GM19023 (cell line): ENCODE measurements at regions not wholly inside any gene's neighbourhood (a gene's known extent, or its start where the extent isn't known, plus 50 kb on each side); places are given as distances from the start of the nearest gene placed in this dataset.

Source experiments
- ATAC-seq: cut with Tn5 transposase; IDR thresholded peaks from one replicate; pipeline ENCODE4 v1.9.1; 2021; ENCODE audit warnings: mild to moderate bottlenecking, moderate library complexity; ENCODE audit not compliant: unreplicated experiment

- ATAC-seq = no peak
These were observed 164.9 kb upstream of the ADGRL2 start for GRCh38 chr1:81635816-81636215.

- no peak for ATAC-seq
These were observed 166.4 kb upstream of the ADGRL2 start for GRCh38 chr1:81634294-81634693.

GRCh38 chr1:81619156-81619555, 181.6 kb upstream of the ADGRL2 start:
- ATAC-seq = no peak

GRCh38 chr1:81618376-81618775, 182.4 kb upstream of the ADGRL2 start:
- ATAC-seq = no peak

GRCh38 chr1:81617308-81617967, 183.3 kb upstream of the ADGRL2 start:
- ATAC-seq = no peak

GRCh38 chr1:81613803-81614202, 186.9 kb upstream of the ADGRL2 start:
- ATAC-seq = no peak

- no peak for ATAC-seq
These were observed 192.8 kb upstream of the ADGRL2 start for GRCh38 chr1:81607924-81608323.

GRCh38 chr1:81607086-81607485, 193.6 kb upstream of the ADGRL2 start:
- ATAC-seq = no peak

GRCh38 chr1:81606656-81607055, 194.1 kb upstream of the ADGRL2 start:
- no peak for ATAC-seq

GRCh38 chr1:81605023-81605422, 195.7 kb upstream of the ADGRL2 start:
- no peak for ATAC-seq

GRCh38 chr1:81600878-81601622, 199.7 kb upstream of the ADGRL2 start:
- no peak for ATAC-seq

- ATAC-seq = no peak
These were observed 200.4 kb upstream of the ADGRL2 start for GRCh38 chr1:81600363-81600762.

GRCh38 chr1:81598623-81599022, 202.1 kb upstream of the ADGRL2 start:
- no peak for ATAC-seq

GRCh38 chr1:81597720-81598426, 202.9 kb upstream of the ADGRL2 start:
- ATAC-seq = no peak

GRCh38 chr1:81596341-81596740, 204.4 kb upstream of the ADGRL2 start:
- ATAC-seq = no peak

GRCh38 chr1:81594206-81594605, 206.5 kb upstream of the ADGRL2 start:
- ATAC-seq = no peak

- ATAC-seq = no peak
These were observed 208.5 kb upstream of the ADGRL2 start for GRCh38 chr1:81592233-81592632.

GRCh38 chr1:81590171-81590570, 210.6 kb upstream of the ADGRL2 start:
- no peak for ATAC-seq

- no peak for ATAC-seq
These were observed 212.6 kb upstream of the ADGRL2 start for GRCh38 chr1:81588149-81588548.

- no peak for ATAC-seq
These were observed 213.3 kb upstream of the ADGRL2 start for GRCh38 chr1:81587426-81587825.

GRCh38 chr1:81585371-81585770, 215.4 kb upstream of the ADGRL2 start:
- ATAC-seq = no peak

- no peak for ATAC-seq
These were observed 216.3 kb upstream of the ADGRL2 start for GRCh38 chr1:81584398-81584797.
